Thyroid gland (tissue), 4 donors: ENCODE measurements at regions not wholly inside any gene's neighbourhood (a gene's known extent, or its start where the extent isn't known, plus 50 kb on each side); places are given as distances from the start of the nearest gene placed in this dataset.

Experiments used
- CTCF ChIP-seq, 6 experiments: fragments of 200-600 bp in 3 of 6; fragments of 450-650 bp in 3 of 6; sonication (generic) in 3 of 6; IDR thresholded peaks; one replicate each; pipeline ENCODE4 v1.5.1; 2016 to 2019; ENCODE audit warnings: antibody characterized with exemption in 6 of 6, mild to moderate bottlenecking in 2 of 6, inconsistent platforms in 1 of 6, moderate library complexity in 1 of 6
- POLR2A ChIP-seq, 2 donors: fragments of 450-650 bp; IDR thresholded peaks; one replicate each; pipeline ENCODE4 v1.6.1; 2017; ENCODE audit warnings: antibody characterized with exemption in 2 of 2, mild to moderate bottlenecking in 2 of 2, moderate library complexity in 1 of 2

- no peak for TF ChIP-seq CTCF (IDR thresholded peaks at IDR 0.05)
- no peak for TF ChIP-seq POLR2A (IDR thresholded peaks at IDR 0.05)
These were observed 60.2 kb downstream of the SYNE3 start for GRCh38 chr14:95456281-95456680.
